GM08714 (cell line): ENCODE measurements at regions not wholly inside any gene's neighbourhood (a gene's known extent, or its start where the extent isn't known, plus 50 kb on each side); places are given as distances from the start of the nearest gene placed in this dataset.

Experiments used
- H3K4me3 ChIP-seq: fragments of 200-500 bp; sonication (Bioruptor generic); 2 replicates; pipeline ENCODE4 v1.5.1; 2014; ENCODE audit warnings: mild to moderate bottlenecking, low read length, inconsistent platforms
- ZNF274 ChIP-seq: IDR thresholded peaks from 2 replicates; pipeline ENCODE4 v1.6.1; 2012; ENCODE audit warnings: mild to moderate bottlenecking, low read depth, low read length

DNA sequence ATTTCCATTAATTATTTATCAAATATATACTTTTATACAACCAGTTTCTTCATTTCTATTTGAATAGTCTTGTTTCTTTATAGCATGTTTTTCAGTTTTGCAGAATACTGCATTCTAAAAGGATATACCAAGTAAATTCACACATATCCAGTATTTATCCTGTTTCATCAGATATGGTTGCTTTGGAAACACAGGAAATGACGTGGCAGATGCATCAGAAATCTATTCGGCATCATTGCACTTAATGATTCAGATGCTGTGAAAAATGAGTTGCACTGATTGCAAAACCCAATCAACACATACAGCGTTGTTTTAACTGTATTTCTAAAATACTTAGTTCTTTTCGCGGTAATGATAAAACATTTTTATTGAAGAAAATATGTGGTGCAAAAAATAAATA is 594.9 kb downstream of the CDH26 start:
- no peak overlapping the region for H3K4me3 ChIP-seq
- TF ChIP-seq ZNF274, result no peak

DNA sequence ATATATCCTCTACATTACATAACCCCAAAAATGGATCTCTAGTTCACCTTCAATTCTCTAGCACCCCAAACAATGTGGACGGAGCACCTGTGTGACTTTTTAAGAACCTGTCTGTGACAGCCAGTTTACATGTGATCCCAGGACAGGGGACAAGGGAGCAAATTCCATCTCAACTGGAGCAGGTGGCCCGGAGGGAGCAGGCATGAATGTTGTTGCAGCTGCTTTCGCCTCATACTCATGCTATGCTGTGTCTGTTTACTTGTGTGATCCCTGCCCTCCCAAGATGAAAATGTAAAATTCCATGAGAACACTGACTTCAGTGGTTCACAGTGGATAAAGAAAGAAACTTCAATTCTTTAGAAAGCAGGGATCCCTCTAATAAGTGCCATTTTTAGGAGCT is 600.3 kb downstream of the CDH26 start:
- H3K4me3 ChIP-seq, result no peak overlapping the region
- TF ChIP-seq ZNF274, result no peak

DNA sequence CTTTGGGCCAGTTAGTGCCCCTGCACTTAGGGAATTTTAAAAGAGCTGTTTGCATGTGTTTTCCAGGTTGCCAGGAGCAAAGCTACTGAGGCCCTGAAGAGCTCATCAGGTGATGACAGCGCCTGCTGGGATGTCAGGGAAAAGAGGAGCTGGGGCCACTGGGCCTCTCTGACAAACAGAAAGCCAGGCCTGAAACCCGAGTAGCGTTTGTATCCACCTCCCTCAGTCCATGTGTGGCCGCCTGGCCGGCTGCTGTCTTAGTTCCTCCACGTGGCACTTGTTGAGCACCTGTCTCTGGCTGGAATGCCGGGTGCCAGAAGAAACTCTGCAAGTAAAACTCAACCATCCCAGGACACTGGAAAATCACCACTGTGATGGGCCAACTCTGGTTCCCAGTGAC is 601.2 kb downstream of the CDH26 start:
- no peak for TF ChIP-seq ZNF274
- no peak overlapping the region for H3K4me3 ChIP-seq

DNA sequence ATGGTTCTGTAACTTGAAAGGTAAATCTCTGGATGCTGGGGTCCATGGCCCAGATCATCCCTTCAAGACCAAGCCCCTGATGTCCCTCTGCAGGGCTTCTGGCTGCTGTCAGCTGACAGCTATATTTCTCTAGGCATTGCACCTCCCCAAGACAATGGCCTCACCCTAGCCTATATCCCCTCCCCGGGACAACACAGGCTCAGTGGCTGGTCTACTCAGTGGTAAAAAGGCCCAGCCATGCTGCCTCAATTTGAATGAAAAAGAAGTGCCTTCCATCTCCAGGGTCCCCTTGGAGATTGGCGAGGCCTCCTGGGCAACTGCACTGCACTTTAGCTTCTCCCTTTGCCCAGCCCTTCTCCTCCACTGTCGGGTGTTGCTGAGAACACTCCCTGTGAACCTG is 602.8 kb downstream of the CDH26 start:
- H3K4me3 ChIP-seq, result no peak overlapping the region
- TF ChIP-seq ZNF274, result no peak

DNA sequence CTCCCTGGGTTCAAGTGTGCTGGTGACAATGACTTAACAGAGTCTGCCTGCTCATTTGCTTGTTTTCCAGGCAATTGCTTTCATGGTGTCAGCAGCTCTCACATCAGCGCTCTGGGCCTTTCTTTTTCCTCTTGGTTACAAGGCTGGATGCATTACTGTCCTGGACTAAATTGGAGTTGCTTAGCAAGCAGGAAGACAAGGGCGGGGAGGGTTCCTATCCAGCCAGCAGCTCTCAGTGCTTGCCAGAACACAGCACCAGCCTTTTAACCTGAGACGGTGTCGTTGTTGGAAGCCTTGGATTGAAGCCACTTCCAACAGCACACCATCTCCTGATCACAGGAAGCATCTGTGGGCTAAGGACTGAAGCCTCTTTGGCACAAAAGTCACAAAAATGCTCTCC is 606.9 kb downstream of the CDH26 start:
- no peak overlapping the region for H3K4me3 ChIP-seq
- TF ChIP-seq ZNF274, result no peak

DNA sequence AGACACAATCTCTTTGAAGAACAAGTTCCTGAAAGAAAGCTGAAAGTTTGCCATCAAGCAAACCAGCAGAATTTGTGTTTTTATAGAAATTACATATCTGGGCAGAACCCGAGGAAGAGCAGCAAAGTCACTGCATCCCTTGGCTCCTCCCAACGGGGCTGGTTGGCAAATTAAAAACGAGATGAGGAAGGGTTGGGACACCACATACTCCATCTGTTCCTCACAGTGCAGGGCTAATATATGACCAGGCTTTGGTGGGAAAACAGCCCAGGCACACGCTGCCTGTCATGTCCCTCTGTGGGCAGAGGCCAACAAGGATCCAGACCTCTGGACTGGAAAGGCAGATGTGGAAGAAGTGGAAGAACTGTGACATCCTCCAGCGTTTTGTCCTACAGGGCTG is 607.3 kb downstream of the CDH26 start:
- no peak for TF ChIP-seq ZNF274
- no peak overlapping the region for H3K4me3 ChIP-seq

DNA sequence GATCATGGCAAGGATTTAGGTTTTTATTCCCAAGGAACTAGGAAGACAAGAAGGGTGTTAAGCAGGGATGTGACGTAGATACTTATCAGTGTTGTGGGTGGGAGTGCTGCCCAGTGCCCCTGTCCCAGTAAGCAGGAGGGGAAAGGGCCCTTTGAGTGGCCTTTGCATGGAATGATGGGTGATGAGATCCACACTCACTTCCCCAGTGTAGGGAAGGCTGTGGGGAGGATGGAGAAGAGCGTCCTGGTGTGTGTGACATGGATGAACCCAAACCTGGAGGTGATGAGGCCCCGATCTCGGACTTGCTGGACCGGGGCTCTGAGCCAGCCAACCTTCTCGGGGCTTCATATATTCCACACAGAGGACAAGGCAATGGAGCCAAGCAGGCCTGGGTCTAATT is 610.9 kb downstream of the CDH26 start:
- TF ChIP-seq ZNF274, result no peak
- H3K4me3 ChIP-seq, result no peak overlapping the region

DNA sequence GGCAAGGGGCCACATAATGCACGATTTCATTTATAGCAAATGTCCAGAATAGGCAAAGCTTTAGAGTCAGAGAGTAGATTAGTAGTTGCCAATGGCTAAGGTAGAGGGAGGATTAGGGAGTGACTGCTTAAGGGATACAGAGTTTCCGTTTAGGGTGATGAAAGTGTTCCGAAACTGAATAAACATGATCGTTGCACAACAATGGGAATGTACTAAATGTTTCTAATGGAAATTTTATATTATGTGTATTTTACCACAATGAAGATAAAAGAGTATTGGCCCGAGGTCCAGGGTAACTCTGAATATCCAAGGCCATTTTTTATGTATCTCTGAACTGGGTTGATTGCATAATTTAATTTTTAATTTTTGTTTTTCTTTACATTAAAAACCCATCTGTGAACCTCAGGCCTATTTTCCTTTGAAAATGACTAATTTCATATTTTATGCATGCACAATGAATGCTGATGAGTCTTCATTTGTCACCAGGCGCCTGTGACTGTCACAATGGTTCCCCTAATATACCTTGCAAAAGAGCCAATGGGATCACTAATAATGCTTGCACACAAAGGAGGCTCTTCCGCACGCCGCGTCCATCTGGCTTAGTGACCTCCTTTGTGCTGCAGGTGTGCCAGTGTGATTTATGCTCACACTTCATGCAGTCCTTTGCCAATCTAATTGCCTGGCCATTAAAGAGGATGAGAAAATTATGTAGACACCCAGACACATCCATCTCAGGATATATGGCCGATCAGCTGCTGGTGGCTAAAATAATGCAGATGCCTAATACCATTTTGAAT is 612.5 kb downstream of the CDH26 start:
- TF ChIP-seq ZNF274, result no peak
- no peak overlapping the region for H3K4me3 ChIP-seq

DNA sequence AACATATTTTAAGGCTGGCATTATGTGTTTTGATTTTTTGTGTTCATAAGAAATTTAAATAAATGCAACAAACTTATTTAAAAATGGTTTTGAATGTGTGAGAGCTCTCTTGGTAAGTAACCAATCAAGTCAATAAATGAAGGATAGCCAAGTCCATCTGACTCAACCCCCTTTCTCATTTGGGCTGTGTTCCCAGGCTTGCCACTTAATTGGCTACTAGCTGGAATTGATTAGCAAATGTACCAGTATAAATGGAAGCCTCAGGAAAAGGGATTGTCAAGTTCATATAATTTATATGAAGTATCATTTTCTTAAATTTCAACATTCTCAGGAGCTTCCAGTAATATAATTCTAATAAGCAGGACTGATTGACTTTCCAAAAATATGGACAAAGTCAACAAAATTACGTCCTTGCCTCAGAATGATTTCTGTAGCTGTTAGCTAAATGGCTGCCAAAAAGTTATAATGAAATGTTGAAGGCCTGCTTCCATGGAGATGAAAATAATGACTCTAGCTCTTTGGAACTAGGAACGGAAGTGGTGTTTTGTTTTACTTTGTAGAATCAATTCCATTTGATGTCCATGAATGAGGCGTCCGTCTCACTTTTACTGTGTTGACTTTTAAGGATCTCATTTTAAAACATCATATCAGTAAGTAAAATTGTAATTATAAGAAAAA is 614.9 kb downstream of the CDH26 start:
- TF ChIP-seq ZNF274, result no peak

DNA sequence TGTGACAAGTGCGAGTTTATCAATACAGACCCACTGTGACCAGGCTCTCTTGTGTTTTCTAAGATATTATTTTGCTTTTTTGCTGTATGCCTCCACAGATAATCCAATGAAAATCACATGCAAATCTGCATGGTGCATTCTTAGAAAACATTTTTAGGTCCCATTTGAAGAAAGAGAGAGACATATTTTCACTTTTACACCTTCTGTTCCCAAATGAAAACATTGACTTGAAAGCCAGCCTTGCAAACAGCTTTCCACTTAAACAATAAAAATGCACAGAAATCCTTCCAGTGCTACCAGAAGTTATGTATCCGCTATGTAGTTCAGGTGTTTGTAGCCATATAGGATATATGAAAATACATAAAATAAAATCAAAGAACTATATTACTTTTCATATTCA is 618.0 kb downstream of the CDH26 start:
- TF ChIP-seq ZNF274, result no peak
- H3K4me3 ChIP-seq, result no peak overlapping the region

More for the DNA sequence above, 614.9 kb downstream of the CDH26 start:
- H3K4me3 ChIP-seq, result no peak overlapping the region

DNA sequence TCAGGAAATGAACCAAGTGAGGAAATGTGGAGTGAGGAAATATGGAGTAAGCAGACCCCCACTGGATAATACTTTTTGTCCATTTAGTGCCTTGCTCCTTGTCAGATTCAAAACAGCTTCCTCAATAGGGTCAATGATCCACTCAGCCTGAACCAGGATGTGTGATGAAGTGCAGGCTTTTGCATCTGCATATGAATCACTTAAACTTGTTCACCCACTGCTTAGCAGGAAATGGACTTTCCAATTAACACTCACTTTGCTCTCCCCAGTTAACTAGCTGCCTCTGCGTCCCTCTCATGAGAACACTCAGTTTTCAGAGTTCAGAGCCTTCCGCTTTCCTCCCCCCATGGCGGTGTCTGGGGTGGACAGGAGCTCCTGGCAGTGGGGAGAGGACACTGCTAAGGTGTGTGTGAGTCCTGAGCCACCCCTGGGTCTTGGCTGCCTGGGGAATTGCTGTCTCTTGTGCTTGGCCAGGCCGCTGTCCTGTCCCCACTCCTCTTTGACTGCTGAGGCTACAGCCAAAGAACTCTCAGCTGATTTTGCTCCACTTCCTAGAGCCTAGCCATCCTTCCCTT is 621.8 kb downstream of the CDH26 start:
- no peak overlapping the region for H3K4me3 ChIP-seq
- TF ChIP-seq ZNF274, result no peak

DNA sequence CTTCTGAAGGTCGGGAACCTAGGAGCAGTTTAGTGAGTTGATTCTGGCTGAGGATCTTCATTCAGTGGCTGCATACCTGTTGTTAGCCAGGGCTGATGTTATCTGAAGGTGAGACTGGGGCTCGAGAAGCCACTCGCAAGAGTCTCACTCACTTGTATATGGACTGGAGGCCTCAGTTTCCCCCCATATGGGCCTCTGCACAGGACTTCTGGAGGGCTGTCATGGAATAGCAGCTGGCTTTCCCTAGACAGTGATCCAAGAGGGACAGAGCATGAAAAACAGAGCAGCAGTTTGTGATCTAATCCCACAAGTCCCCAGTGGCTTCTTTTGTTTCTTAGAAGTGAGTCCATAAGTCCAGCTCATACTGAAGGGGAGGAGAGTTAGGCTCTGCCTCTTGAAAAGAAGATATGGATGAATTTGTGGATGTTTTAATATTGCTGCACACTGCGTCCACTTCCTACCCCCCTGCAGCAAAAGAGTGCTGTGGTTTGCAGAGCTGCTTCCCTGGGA is 623.4 kb downstream of the CDH26 start:
- H3K4me3 ChIP-seq, result no peak overlapping the region

DNA sequence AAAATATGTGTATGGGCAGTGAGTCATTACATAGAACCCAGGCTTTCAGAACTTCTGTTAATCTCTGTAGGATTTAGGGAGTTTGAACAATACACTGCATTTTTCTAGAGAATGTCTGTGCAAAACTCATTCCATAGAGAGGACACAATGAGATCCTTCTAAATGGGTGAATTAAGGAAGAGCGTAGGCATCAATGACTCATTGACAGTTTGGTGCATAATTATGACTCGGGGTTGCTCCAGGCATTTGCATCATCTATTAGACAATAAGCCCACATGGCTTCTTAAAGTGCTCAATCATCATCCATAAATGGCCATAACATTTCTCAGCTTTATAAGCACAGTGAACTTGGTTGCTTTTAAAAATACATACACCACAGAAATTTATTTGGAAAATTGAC is 625.5 kb downstream of the CDH26 start:
- TF ChIP-seq ZNF274, result no peak
- H3K4me3 ChIP-seq, result no peak overlapping the region

More for the DNA sequence above, 623.4 kb downstream of the CDH26 start:
- TF ChIP-seq ZNF274, result no peak

DNA sequence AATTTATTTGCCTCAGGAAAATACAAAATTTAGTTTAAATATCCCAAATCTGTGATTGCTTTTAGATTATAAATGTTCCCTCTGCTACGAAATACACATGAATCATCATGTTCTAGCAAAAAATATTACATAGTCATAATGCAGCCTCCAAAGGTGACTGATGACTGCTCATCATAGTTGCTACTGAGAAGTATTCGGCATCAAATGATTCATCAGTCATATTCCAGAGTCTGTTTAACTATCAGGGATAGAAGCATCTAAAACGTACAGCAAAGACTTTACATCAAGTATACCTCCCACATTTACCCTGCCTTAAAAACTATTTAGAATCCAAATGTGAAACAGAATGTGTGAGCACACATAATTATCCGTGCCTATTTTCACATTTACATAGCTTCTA is 626.0 kb downstream of the CDH26 start:
- no peak for TF ChIP-seq ZNF274
- H3K4me3 ChIP-seq, result no peak overlapping the region

DNA sequence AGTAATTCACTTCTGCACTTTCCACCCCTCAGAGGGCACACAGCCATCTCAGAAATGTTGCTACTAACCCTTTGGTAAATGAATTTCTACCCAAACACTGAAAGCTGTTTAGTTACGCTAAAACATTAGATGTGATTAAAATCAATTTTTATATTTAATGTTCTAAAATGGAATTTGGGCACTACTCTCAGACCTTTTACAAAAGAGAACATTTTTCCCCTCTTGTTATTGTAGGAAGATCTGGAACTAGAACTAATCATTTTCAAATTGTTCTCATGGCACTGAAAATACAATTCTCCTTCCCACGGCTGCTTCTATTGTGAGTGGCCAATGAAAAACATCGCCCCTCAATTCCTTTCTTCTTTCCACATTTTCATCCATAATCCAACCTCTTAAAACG is 627.4 kb downstream of the CDH26 start:
- no peak overlapping the region for H3K4me3 ChIP-seq
- TF ChIP-seq ZNF274, result no peak
